ENCODE measurements at regions not wholly inside any gene's neighbourhood (a gene's known extent, or its start where the extent isn't known, plus 50 kb on each side); places are given as distances from the start of the nearest gene placed in this dataset.
"Not testable (repeated sequence)": the region's sequence is repeated elsewhere in the genome, so short reads cannot be mapped to it uniquely, and the experiment has no call there.

DNA sequence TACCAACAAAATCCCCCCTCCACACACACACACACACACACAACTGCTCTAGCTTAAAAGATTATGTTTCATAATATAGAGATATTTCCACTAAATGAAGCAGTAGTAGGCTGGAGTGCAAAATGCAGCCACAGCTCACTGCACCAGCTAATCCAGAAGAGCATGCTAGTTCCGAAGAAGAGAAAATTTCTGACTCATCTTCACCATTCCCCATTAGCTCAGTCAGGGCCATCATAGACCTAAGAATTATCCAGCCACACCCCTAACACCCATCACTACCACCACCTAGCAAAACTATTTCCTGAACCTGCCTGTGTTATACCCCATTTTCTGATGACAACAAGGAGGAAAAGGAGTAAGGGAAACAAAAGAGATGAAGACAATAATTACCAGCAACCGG lies 67.1 kb upstream of the UBE2E2 start:
- no peak for DNase-seq
- intact Hi-C loops (cut with DNase I): no loop called here
- no peaks in the 10 kb centered on the region for H3K27me3 ChIP-seq (ENCODE audit: control insufficient read depth, insufficient read depth)
- H3K27ac ChIP-seq (ENCODE audit: low read length): no peak overlapping the region
- WGBS: 90% methylated on average over 2 of the region's 2 CpGs
- no peak for ATAC-seq
- H3K4me3 ChIP-seq (ENCODE audit: low read length): no peak overlapping the region
- H3K4me1 ChIP-seq (ENCODE audit: control insufficient read depth, insufficient read depth, low read length): no peaks in the 10 kb centered on the region
- H3K9me3 ChIP-seq (ENCODE audit: control insufficient read depth, low read length): no peaks in the 10 kb centered on the region

DNA sequence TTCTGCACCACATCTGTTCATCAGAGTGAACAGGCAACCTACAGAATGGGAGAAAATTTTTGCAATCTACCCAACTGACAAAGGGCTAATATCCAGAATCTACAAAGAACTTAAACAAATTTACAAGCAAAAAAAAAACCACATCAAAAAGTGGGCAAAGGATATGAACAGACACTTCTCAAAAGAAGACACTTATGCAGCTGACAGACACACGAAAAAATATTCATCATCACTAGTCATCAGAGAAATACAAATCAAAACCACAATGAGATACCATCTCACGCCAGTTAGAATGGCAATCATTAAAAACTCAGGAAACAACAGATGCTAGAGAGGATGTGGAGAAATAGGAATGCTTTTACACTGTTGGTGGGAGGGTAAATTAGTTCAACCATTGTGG lies 59.1 kb upstream of the UBE2E2 start:
- H3K27me3 ChIP-seq (ENCODE audit: control insufficient read depth, insufficient read depth); H3K4me1 ChIP-seq (ENCODE audit: control insufficient read depth, insufficient read depth, low read length); DNase-seq; H3K4me3 ChIP-seq (ENCODE audit: low read length); intact Hi-C loops (cut with DNase I); H3K9me3 ChIP-seq (ENCODE audit: control insufficient read depth, low read length); H3K27ac ChIP-seq (ENCODE audit: low read length); ATAC-seq: not testable (repeated sequence)
- WGBS: 73% methylated on average over 2 of the region's 2 CpGs

DNA sequence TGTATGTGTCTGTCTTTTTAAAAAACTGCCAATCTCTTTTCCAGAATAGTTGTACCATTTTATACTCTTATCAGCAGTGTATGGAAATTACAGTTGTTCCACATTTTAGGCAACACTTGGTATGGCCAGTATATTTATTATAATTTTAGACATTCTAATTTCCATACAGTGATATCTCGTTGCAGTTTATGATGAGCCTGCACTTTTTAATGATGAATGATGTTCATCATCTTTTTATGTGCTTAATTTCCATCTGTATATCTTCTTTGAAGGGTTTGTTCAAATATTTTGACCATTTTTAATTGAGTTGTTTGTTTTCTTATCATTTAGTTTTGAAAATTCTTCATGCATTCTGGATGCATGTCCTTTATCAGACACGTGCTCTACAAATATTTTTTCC lies 57.0 kb upstream of the UBE2E2 start:
- DNase-seq (no peak), ATAC-seq (no peak)
- Histone ChIP-seq H3K9me3 (ENCODE audit: control insufficient read depth, low read length) (no peaks in the 10 kb centered on the region), H3K27ac (ENCODE audit: low read length) (no peak overlapping the region), H3K4me1 (ENCODE audit: control insufficient read depth, insufficient read depth, low read length) (no peaks in the 10 kb centered on the region), H3K4me3 (ENCODE audit: low read length) (no peak overlapping the region), H3K27me3 (ENCODE audit: control insufficient read depth, insufficient read depth) (no peaks in the 10 kb centered on the region)
- intact Hi-C loops (cut with DNase I): no loop called here
- 68% methylated on average over 2 of the region's 2 CpGs for WGBS

DNA sequence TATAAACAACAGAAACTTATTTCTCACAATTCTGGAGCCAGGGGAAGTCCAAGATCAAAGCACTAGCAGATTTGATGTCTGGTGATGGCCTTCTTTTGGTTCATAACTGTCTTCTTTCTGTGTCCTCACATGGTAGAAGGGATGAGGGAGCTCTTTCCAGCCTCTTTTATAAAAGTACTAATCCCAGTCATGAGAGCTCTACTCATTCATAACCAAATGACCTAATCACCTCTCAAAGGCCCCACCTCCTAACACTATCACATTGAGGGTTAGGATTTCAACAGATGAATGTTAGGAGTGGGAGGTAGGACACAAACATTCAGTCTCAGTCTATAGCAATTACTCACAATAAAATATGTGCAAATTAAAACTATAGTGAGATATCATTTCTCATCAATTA lies 50.1 kb upstream of the UBE2E2 start:
- Histone ChIP-seq H3K27me3 (ENCODE audit: control insufficient read depth, insufficient read depth) (no peaks in the 10 kb centered on the region), H3K9me3 (ENCODE audit: control insufficient read depth, low read length) (no peaks in the 10 kb centered on the region), H3K4me3 (ENCODE audit: low read length) (no peak overlapping the region), H3K27ac (ENCODE audit: low read length) (no peak overlapping the region), H3K4me1 (ENCODE audit: control insufficient read depth, insufficient read depth, low read length) (no peaks in the 10 kb centered on the region)
- ATAC-seq: no peak
- no peak for DNase-seq
- intact Hi-C loops (cut with DNase I): no loop called here

Measured in right cardiac atrium (tissue), 5 donors.